ENCODE measurements at regions not wholly inside any gene's neighbourhood (a gene's known extent, or its start where the extent isn't known, plus 50 kb on each side); places are given as distances from the start of the nearest gene placed in this dataset.

DNA sequence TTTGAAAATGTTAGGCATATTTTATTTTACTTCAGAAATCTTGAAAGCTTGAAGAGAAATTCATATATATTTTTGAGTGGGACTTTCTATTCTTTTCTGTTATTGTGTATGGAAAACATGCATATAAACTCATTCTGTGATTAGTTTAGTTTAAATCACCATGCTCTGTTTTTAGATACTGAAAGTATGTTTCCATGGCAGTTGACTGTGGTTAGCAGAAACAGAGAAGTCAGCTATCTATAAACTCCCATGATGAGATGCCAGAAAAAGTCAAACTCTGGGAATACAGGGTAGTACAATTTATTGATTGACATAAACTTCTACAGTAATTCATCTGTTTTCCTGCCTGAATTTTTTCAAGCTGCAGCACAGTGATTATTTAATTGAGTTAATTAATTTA lies 905.3 kb upstream of the VRK2 start:
- Histone ChIP-seq H3K27me3 (no peaks in the 10 kb centered on the region), H3K4me3 (no peak overlapping the region), H3K4me1 (peaks cover 0 to 13% (median 0%) of the 10 kb centered on the region in 3 donors), H3K9me3 (no peaks in the 10 kb centered on the region), H3K27ac (no peak overlapping the region), H3K36me3 (no peaks in the 10 kb centered on the region)
- ATAC-seq: no peak
- TF ChIP-seq POLR2A (IDR thresholded peaks at IDR 0.05): no peak
- TF ChIP-seq EP300 (IDR thresholded peaks at IDR 0.05): no peak
- TF ChIP-seq CTCF (IDR thresholded peaks at IDR 0.05): no peak
- no peak for TF ChIP-seq POLR2AphosphoS5 (IDR thresholded peaks at IDR 0.05)

DNA sequence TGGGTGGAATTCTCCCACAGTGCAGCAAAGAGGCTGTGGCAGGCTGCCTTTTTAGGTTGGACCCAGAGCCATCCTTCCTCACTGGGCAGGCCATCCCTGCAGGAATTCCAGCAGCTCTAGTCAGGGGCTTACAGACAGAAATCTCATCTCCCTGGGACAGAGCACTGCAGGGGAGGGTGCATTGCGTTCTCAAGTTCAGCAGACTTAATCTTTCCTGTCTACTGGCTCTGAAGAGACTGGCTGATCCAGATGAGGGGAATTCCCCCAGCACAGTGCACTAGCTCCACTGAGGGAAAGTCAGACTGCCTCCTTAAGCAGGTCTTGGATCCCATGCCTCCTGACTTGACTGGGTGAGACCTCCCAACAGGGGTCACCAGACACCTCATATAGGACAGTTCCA lies 899.7 kb upstream of the VRK2 start:
- Histone ChIP-seq H3K36me3 (no peaks in the 10 kb centered on the region), H3K27ac (no peak overlapping the region), H3K27me3 (no peaks in the 10 kb centered on the region), H3K4me1 (no peaks in the 10 kb centered on the region), H3K4me3 (no peak overlapping the region), H3K9me3 (peaks cover 0 to 19% (median 0%) of the 10 kb centered on the region in 3 donors)
- no peak for ATAC-seq
- no CpG with 5 or more reads among the region's 1 CpG for WGBS, 2 donors (ENCODE audit: low coverage in 1 of 2)
- TF ChIP-seq POLR2A (IDR thresholded peaks at IDR 0.05) (no peak), POLR2AphosphoS5 (IDR thresholded peaks at IDR 0.05) (no peak), CTCF (IDR thresholded peaks at IDR 0.05) (no peak), EP300 (IDR thresholded peaks at IDR 0.05) (no peak)

DNA sequence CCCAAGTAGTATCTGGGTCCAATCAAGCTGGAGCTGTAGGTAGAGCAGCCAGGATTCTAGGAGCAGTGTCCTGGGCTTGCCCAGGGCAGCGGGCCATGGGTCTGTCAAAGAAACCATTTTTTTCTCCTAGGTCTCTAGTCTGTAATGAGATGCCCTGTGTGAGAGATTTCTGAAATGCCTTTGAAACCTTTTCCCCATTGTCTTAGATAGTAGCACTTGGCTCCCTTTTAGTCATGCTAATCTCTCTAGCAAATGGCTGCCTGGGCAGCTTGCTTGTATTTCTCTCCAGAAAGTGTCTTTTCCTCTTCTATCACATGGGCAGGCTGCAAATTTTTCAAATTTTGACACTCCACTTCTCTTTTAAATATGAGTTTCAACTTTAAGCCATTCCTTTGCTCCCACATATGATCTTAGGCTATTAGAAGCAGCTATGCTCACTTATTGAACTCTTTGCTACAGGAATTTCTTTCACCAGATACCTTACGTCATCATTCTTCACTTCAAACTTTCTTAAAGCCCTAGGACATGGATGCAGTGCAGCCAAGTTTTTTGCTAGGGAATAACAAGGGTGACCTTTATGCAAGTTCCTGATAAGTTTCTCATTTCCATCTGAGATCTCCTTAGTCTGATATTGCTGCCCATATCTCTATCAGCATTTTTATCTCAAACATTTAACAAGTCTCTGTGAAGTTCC lies 890.2 kb upstream of the VRK2 start:
- 60 to 86% methylated on average over 1 of the region's 2 CpGs for WGBS, 2 donors (ENCODE audit: low coverage in 1 of 2)

DNA sequence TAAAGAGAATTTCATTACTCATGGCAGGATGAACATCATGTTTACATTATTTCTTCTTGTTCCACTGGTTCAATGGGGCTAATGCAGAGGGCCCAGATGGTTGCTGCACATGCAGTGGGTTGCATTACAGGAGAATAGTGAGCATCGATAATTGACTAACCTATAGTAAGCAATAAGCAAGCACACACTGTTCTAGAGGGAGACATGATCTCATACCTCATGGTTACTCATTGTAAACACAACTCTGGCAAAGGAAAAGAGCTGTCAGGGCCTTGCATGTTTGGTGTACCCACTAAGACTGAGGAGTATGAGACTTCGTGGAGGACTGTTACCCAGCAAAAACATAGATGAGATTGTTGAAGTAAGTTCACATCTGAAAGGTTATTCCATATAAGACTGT lies 885.6 kb upstream of the VRK2 start:
- WGBS, 2 donors (ENCODE audit: low coverage in 1 of 2): 90 to 100% methylated on average over 2 of the region's 2 CpGs
- Histone ChIP-seq H3K4me1 (no peaks in the 10 kb centered on the region), H3K27me3 (no peaks in the 10 kb centered on the region), H3K4me3 (no peak overlapping the region), H3K9me3 (peaks cover 0 to 6% (median 0%) of the 10 kb centered on the region in 3 donors), H3K27ac (no peak overlapping the region), H3K36me3 (no peaks in the 10 kb centered on the region)
- TF ChIP-seq POLR2A (IDR thresholded peaks at IDR 0.05) (no peak), POLR2AphosphoS5 (IDR thresholded peaks at IDR 0.05) (no peak), EP300 (IDR thresholded peaks at IDR 0.05) (no peak), CTCF (IDR thresholded peaks at IDR 0.05) (no peak)
- no peak for ATAC-seq

More for the DNA sequence above, 890.2 kb upstream of the VRK2 start:
- no peak overlapping the region for H3K4me3 ChIP-seq
- no peak for ATAC-seq
- no peak overlapping the region for H3K27ac ChIP-seq
- H3K36me3 ChIP-seq: no peaks in the 10 kb centered on the region
- no peaks in the 10 kb centered on the region for H3K4me1 ChIP-seq
- peaks cover 0 to 13% (median 0%) of the 10 kb centered on the region in 3 donors for H3K9me3 ChIP-seq
- TF ChIP-seq POLR2A (IDR thresholded peaks at IDR 0.05) (no peak), EP300 (IDR thresholded peaks at IDR 0.05) (no peak), POLR2AphosphoS5 (IDR thresholded peaks at IDR 0.05) (no peak), CTCF (IDR thresholded peaks at IDR 0.05) (no peak)
- no peaks in the 10 kb centered on the region for H3K27me3 ChIP-seq

DNA sequence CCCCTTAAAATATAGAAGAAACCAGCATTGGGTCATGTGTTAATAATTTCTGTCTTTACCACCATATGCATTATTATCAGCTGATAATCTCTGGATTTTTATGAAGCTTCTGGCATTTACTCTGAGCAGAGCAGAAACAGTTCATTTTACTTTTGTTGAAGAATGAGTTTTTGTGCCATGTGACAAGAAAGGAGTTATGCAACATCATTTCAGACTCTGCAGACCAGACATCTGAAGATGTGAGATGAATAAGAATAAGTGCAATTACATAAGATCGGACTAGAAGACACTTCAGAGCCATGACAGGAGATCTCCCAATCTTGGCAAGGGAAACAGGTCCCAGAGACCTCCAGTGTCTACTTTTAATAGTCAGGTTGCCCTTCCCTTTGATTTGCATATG lies 869.4 kb upstream of the VRK2 start:
- 80 to 90% methylated on average over 1 of the region's 1 CpG for WGBS, 2 donors (ENCODE audit: low coverage in 1 of 2)
- no peak for ATAC-seq
- no peak overlapping the region for H3K27ac ChIP-seq

More for the DNA sequence above, 869.4 kb upstream of the VRK2 start:
- Histone ChIP-seq H3K4me1 (no peaks in the 10 kb centered on the region), H3K36me3 (no peaks in the 10 kb centered on the region), H3K9me3 (no peaks in the 10 kb centered on the region), H3K4me3 (no peak overlapping the region), H3K27me3 (no peaks in the 10 kb centered on the region)
- TF ChIP-seq POLR2AphosphoS5 (IDR thresholded peaks at IDR 0.05) (no peak), POLR2A (IDR thresholded peaks at IDR 0.05) (no peak), CTCF (IDR thresholded peaks at IDR 0.05) (no peak), EP300 (IDR thresholded peaks at IDR 0.05) (no peak)
